Fibroblast of skin of left biceps (primary cell): ENCODE measurements at regions not wholly inside any gene's neighbourhood (a gene's known extent, or its start where the extent isn't known, plus 50 kb on each side); places are given as distances from the start of the nearest gene placed in this dataset.

ENCODE experiments used
- DNase-seq, 2 experiments: peaks; one replicate each; pipeline ENCODE4 v3.0.0-alpha.2; 2013; ENCODE audit warnings: low read depth in 2 of 2

GRCh38 chr11:96607864-96608558 lies 218.2 kb downstream of the JRKL start:
- no peak for DNase-seq

DNA sequence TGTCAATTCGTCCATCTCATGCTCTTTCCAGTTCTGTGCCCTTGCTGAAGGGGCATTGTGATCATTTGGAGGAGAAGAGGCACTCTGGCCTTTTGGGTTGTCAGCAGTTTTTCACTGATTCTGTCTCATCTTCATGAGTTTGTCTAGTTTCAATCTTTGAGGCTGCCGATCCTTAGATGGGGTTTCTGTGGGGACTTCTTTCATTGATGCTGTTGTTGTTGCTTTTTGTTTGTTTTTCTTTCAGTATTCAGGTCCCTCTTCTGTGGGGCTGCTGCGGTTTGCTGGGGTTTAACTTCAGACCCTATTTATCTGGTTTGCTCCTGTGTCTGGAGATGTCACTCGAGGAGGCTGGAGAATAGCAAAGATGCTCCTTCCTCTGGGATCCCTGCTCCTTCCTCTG lies 224.3 kb downstream of the JRKL start:
- DNase-seq: no peak

GRCh38 chr11:96614846-96615245 lies 225.0 kb downstream of the JRKL start:
- DNase-seq: no peak

- DNase-seq: no peak
Measured at GRCh38 chr11:96620464-96621044, 230.7 kb downstream of the JRKL start.

GRCh38 chr11:96621161-96621560 lies 231.3 kb downstream of the JRKL start:
- DNase-seq: no peak

DNA sequence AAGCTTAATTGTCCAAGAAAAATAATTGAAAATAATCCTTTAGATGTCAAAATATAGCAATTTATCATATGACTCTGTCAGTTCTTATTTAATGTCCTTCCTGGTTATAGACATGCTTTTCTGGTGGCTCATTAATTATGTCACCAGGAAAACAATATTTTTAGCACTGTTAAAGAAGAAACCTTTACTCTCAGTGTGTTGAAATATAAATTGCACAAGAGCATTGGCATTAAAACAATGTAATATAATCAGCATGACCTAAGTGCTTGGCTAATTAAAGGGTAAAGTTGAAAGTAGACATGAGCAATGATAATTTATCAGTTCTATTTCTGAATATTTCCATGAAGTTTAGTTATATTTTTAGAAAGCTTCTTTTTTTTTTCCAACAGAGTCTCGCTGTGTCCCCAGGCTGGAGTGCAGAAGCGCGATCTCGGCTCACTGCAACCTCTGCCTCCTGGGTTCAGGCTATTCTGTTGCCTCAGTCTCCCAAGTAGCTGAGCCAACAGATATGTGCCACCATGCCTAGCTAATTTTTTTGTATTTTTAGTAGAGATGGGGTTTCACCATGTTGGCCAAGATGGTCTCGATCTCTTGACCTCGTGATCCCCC lies 232.3 kb downstream of the JRKL start:
- DNase-seq: no peak

DNA sequence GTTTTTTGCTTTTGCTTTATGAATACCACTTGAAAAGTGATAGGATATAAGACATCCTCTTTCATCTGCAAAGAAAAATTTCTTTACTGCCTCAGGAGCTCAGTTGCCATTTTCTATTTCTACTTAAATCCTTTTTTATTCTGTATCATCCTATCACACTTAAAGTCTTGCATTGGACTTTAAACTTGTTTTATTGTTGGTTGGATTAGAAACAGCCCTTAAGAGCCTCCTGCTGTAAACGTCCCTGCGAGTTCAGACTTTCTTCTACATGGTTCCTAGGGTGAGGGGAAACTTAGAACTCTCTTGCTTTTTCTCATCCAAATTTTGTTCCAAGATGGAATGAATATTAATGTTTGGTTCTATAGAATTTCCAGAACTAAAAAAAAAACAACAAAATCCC lies 234.3 kb downstream of the JRKL start:
- no peak for DNase-seq

DNA sequence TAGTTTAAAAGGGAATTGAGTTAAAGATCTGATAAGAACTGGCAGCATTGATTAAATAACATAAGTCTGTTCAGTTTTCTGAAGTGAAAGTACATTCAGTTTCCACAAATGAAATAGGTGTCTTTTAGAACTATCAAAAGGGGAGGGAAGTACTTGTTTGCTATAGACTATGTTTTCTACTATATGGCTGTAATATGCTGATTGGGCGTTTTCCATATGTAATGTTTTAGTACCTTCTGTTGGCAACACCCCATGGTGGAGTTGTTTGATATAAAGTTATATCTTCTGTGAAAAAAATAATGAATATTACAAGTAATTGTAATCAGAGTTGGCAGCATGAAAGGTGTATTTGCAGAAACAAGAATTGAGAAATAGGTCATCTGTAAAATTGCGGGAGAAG lies 237.6 kb downstream of the JRKL start:
- no peak for DNase-seq

DNA sequence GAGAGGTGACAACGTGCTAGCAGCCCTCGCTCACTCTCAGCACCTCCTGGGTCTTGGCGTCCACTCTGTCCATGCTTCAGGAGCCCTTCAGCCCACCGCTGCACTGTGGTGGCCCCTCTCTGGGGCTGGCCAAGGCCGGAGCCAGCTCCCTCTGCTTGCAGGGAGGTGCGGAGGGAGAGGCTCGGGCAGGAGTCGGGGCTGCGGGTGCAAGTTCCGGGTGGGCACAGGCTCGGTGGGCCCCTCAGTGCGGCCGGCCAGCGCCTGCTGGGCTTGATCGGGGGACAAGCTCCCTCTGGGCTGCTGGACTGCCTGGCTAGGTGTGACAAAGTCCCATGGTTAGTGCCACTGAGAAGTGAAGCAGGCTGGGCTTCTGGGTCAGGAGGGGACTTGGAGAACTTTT lies 245.8 kb downstream of the JRKL start:
- DNase-seq: no peak

DNA sequence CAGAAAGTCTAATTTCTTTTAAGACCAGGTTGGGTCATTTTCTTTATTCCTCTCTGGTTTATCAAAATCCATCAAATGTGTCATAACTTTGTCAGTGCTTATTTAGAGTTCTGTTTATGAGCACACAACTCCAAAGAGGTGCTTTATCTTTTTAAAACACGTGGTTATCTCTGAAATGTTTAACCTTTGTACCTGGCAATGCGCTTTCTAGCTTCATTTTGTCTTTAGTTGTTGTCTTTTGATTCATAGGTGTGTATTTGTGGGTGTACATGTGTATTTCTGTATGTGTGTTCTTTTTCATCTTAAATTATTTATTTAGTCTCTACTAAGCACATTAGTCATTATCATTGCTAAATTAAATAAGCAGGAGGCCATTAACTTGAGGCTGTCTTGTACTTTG lies 251.4 kb downstream of the JRKL start:
- no peak for DNase-seq

DNA sequence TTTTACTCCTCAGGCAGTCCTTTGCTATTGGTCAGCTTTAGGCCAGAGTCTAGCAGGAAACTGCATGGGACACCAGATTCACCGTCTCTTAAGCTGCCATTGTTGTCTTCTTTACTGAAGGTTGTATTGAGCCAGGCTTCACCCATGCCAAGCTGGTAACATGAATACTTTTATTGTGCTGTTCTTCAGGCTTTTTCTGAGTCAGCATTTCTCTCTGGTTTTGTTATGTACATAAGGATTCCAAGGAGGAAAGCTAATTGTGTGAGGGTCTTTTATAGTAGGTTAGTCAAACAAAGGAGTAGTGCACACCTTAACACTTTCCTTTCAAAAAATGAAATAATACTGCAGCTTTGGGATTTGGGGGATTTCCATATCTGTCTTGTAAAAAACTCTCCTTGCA lies 252.8 kb downstream of the JRKL start:
- no peak for DNase-seq

DNA sequence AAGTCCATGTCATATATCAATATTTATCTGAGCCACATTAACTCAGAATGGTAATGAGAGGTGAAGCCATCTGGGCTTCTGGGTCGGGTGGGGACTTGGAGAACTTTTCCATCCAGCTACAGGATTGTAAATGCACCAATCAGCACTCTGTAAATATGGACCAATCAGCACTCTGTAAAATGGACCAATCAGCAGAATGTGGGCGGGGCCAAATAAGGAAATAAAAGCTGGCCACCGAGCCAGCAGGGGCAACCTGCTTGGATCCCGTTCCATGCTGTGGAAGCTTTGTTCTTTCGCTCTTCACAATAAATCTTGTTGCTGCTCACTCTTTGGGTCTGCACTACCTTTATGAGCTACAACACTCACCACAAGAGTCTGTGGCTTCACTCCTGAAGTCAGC lies 253.4 kb downstream of the JRKL start:
- DNase-seq: no peak

DNA sequence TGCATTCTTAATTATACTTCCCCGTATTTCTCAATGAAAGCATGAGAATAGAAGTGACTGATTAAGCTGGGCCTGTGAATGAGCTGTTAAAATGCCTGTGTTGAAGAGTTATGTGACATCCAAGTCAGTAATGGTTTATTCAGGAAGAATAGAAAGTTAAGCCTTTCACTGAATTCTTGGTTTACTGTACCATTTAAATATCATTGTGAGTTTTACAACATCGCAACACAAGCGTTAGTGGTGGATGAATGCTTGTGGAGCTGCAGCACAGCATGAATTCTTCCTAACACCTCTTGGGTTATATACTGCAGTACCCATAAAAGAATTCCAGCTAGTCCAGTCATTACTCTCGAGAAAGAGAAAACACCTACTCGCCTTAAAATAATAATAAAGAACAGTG lies 257.8 kb downstream of the JRKL start:
- no peak for DNase-seq

- DNase-seq: no peak
Measured at GRCh38 chr11:96648991-96649390, 259.2 kb downstream of the JRKL start.

DNA sequence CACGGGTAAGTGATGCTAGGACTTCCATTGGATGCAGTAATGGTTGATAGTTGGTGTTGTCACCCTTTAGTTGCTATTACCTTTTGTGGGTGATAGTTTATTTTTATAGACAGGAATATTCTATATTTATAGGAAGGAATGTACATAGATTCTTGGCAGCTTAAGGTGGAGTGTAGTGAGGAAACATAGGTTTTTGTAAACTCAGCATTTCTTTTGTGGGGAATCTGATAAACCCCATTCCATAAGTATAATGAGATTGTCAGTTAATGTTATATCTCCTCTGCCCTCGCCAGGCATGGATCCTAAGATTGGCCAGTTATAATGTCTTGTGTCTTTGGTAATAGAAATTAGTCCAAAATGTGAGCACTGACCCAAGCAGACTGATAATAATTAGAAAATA lies 262.7 kb downstream of the JRKL start:
- no peak for DNase-seq

- DNase-seq: no peak
Measured at GRCh38 chr11:96655474-96655873, 265.7 kb downstream of the JRKL start.

- no peak for DNase-seq
Measured at GRCh38 chr11:96658436-96658835, 268.6 kb downstream of the JRKL start.

DNA sequence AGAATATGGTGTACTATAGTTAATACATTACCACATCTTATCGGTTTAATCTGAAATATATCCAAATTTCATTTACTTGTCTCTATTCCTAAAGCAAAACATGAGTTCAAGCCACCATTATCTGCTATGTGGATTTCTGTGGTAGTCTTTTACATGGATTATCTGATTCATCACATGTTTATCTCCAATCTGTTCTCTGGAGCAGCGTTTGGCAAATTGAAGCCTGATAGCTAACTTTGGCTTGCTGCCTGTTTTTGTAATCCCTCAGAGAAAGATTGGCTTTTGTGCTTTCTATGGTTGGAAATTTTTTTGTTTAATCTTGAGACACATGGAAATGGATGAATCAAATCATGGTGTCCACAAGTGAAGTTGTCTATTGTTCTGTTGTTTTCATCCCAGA lies 274.3 kb downstream of the JRKL start:
- DNase-seq: no peak

- no peak for DNase-seq
Measured at GRCh38 chr11:96680211-96681018, 290.6 kb downstream of the JRKL start.

GRCh38 chr11:96681019-96681716 lies 291.4 kb downstream of the JRKL start:
- DNase-seq: no peak

GRCh38 chr11:96694338-96694737 lies 304.5 kb downstream of the JRKL start:
- DNase-seq: no peak

DNA sequence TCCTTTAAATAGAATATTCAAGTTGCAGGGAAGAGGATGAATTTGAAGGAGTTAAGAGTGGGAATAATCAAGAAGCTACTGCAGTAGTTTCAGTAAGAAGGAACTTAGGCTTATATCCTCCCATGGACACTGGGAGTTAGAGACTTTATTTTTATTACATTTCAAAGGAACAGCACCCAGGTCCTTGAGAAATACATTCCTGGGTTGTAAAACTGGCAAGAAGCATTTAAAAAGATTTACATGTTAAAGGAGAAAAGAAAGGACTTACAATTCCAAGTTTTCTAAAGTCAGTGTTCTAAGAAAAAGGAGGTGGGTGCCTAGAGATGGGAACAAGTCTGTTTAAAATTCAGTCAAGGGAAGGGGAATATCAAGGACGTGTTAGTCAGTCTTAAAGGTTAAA lies 306.9 kb downstream of the JRKL start:
- no peak for DNase-seq
